Right atrium auricular region (tissue), 2 donors: ENCODE measurements at regions not wholly inside any gene's neighbourhood (a gene's known extent, or its start where the extent isn't known, plus 50 kb on each side); places are given as distances from the start of the nearest gene placed in this dataset.
"Not testable (repeated sequence)": the region's sequence is repeated elsewhere in the genome, so short reads cannot be mapped to it uniquely, and the experiment has no call there.

ENCODE experiments used
- DNase-seq: peaks from one replicate; pipeline ENCODE4 v3.0.0-alpha.2; 2019; ENCODE audit warnings: low spot score
- H3K27ac ChIP-seq, 2 donors: fragments of 200-600 bp; sonication (generic); 1 replicate in 1 of 2; 2 replicates in 1 of 2; pipeline ENCODE4 v1.5.1; 2016 to 2019
- H3K27me3 ChIP-seq, 2 donors: fragments of 200-600 bp; sonication (generic); one replicate each; pipeline versions ENCODE4 v1.5.1 to v1.6.0; 2017 to 2019
- H3K36me3 ChIP-seq: fragments of 200-600 bp; sonication (generic); one replicate; pipeline ENCODE4 v1.5.1; 2016
- H3K4me1 ChIP-seq, 2 donors: fragments of 200-600 bp; sonication (generic); one replicate each; pipeline versions ENCODE4 v1.5.1 to v1.6.0; 2017 to 2019
- H3K4me3 ChIP-seq, 2 donors: fragments of 200-600 bp; sonication (generic); 1 replicate in 1 of 2; 2 replicates in 1 of 2; pipeline ENCODE4 v1.5.1; 2017 to 2019; ENCODE audit warnings: mild to moderate bottlenecking in 1 of 2, moderate library complexity in 1 of 2
- H3K9me3 ChIP-seq, 2 donors: fragments of 200-600 bp; sonication (generic); one replicate each; pipeline ENCODE4 v1.5.1; 2019
- CTCF ChIP-seq, 2 donors: fragments of 200-600 bp; sonication (generic); IDR thresholded peaks; one replicate each; pipeline ENCODE4 v1.5.1; 2019; ENCODE audit warnings: antibody characterized with exemption in 2 of 2

- H3K9me3 ChIP-seq, result no peaks in the 10 kb centered on the region
- H3K36me3 ChIP-seq, result no peaks in the 10 kb centered on the region
- H3K27ac ChIP-seq, result no peak overlapping the region
- no peaks in the 10 kb centered on the region for H3K27me3 ChIP-seq
- H3K4me1 ChIP-seq, result no peaks in the 10 kb centered on the region
- DNase-seq, result no peak
- H3K4me3 ChIP-seq, result no peak overlapping the region
- TF ChIP-seq CTCF (IDR thresholded peaks at IDR 0.05), result no peak
These were observed 507.0 kb downstream of the DACH1 start for GRCh38 chr13:71360041-71360440.

- Histone ChIP-seq H3K36me3 (no peaks in the 10 kb centered on the region), H3K4me3 (no peak overlapping the region), H3K9me3 (no peaks in the 10 kb centered on the region), H3K27ac (no peak overlapping the region), H3K27me3 (no peaks in the 10 kb centered on the region), H3K4me1 (no peaks in the 10 kb centered on the region)
- no peak for DNase-seq
- no peak for TF ChIP-seq CTCF (IDR thresholded peaks at IDR 0.05)
These were observed 507.4 kb downstream of the DACH1 start for GRCh38 chr13:71359641-71360040.

- no peaks in the 10 kb centered on the region for H3K4me1 ChIP-seq
- no peak overlapping the region for H3K4me3 ChIP-seq
- no peak for DNase-seq
- H3K27ac ChIP-seq, result no peak overlapping the region
- TF ChIP-seq CTCF (IDR thresholded peaks at IDR 0.05), result no peak
- no peaks in the 10 kb centered on the region for H3K36me3 ChIP-seq
- no peaks in the 10 kb centered on the region for H3K27me3 ChIP-seq
- H3K9me3 ChIP-seq, result no peaks in the 10 kb centered on the region
These were observed 508.8 kb downstream of the DACH1 start for GRCh38 chr13:71358218-71358617.

GRCh38 chr13:71355010-71355409 is 512.0 kb downstream of the DACH1 start:
- TF ChIP-seq CTCF (IDR thresholded peaks at IDR 0.05), result no peak
- DNase-seq, result no peak

GRCh38 chr13:71350886-71351285 is 516.1 kb downstream of the DACH1 start:
- H3K36me3 ChIP-seq, result no peaks in the 10 kb centered on the region

More at GRCh38 chr13:71355010-71355409, 512.0 kb downstream of the DACH1 start:
- no peaks in the 10 kb centered on the region for H3K4me1 ChIP-seq
- H3K9me3 ChIP-seq, result no peaks in the 10 kb centered on the region
- H3K36me3 ChIP-seq, result no peaks in the 10 kb centered on the region
- no peaks in the 10 kb centered on the region for H3K27me3 ChIP-seq
- no peak overlapping the region for H3K4me3 ChIP-seq
- H3K27ac ChIP-seq, result no peak overlapping the region

GRCh38 chr13:71345856-71346255 is 521.1 kb downstream of the DACH1 start:
- not testable (repeated sequence) for H3K27me3 ChIP-seq, DNase-seq, H3K4me3 ChIP-seq, H3K9me3 ChIP-seq, H3K27ac ChIP-seq, H3K4me1 ChIP-seq, H3K36me3 ChIP-seq

More at GRCh38 chr13:71350886-71351285, 516.1 kb downstream of the DACH1 start:
- H3K27me3 ChIP-seq, result no peaks in the 10 kb centered on the region
- H3K4me1 ChIP-seq, result no peaks in the 10 kb centered on the region
- no peak overlapping the region for H3K4me3 ChIP-seq
- no peak for DNase-seq
- no peak overlapping the region for H3K27ac ChIP-seq
- no peaks in the 10 kb centered on the region for H3K9me3 ChIP-seq
- TF ChIP-seq CTCF (IDR thresholded peaks at IDR 0.05), result no peak
